GM12892 (cell line): ENCODE measurements at regions not wholly inside any gene's neighbourhood (a gene's known extent, or its start where the extent isn't known, plus 50 kb on each side); places are given as distances from the start of the nearest gene placed in this dataset.

ENCODE experiments used
- POLR2A ChIP-seq: IDR thresholded peaks from 2 replicates; pipeline ENCODE4 v1.6.1; 2011; ENCODE audit warnings: low read depth, low read length, control low read depth
- TAF1 ChIP-seq: IDR thresholded peaks from 2 replicates; pipeline ENCODE4 v1.6.1; 2011; ENCODE audit warnings: low read depth, mild to moderate bottlenecking, control low read depth, low read length, borderline replicate concordance

DNA sequence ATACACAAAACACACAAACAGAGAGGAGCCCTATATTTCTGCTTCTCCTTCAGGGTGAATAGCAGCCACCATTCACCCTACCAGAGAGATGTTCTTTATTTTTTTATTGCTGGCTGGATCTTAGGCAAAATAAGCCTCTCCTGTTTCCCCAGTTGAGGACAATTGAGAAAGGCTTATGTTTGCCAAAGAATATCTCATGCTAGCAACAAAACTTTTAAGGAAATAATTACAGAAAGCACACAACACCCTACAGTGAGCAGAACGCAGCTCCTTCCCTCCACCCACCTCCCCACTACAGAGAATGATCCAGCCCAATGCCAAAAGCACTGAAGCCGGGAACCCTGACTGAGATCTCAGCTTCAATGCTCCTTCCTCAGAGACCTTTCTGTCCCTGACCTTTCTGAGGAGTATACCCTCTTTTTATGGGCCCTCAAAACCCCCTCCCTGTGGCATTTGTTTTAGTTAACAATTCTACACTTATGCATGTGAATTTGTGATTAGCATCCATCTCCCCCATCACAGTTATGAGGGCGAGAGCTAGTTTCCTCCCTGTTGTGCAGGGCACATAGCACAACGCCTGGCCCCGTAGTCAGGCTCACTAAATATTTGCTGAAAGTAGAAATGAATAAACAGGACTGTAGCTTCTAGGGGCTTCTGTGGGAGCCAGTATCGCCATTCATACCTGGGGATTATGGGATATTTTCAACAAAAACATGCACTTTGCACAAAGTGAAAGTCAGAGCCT is 491.6 kb upstream of the CDH4 start:
- TF ChIP-seq TAF1 (no peak), POLR2A (no peak)
